ENCODE measurements at regions not wholly inside any gene's neighbourhood (a gene's known extent, or its start where the extent isn't known, plus 50 kb on each side); places are given as distances from the start of the nearest gene placed in this dataset.
"Not testable (repeated sequence)": the region's sequence is repeated elsewhere in the genome, so short reads cannot be mapped to it uniquely, and the experiment has no call there.

- intact Hi-C loops (cut with micrococcal nuclease), result no loop called here
Measured at GRCh38 chr6:50457351-50457750, 256.0 kb upstream of the TFAP2D start.

GRCh38 chr6:50461696-50462095 lies 251.6 kb upstream of the TFAP2D start:
- intact Hi-C loops (cut with micrococcal nuclease), result no loop called here

GRCh38 chr6:50463931-50464330 lies 249.4 kb upstream of the TFAP2D start:
- intact Hi-C loops (cut with micrococcal nuclease), result no loop called here

- intact Hi-C loops (cut with micrococcal nuclease), result no loop called here
Measured at GRCh38 chr6:50467931-50468330, 245.4 kb upstream of the TFAP2D start.

- intact Hi-C loops (cut with micrococcal nuclease), result no loop called here
Measured at GRCh38 chr6:50471041-50471440, 242.3 kb upstream of the TFAP2D start.

GRCh38 chr6:50510361-50510760 lies 203.0 kb upstream of the TFAP2D start:
- intact Hi-C loops (cut with micrococcal nuclease), result no loop called here

- intact Hi-C loops (cut with micrococcal nuclease), result no loop called here
Measured at GRCh38 chr6:50520326-50521266, 192.7 kb upstream of the TFAP2D start.

- intact Hi-C loops (cut with micrococcal nuclease), result no loop called here
Measured at GRCh38 chr6:50524341-50524740, 189.0 kb upstream of the TFAP2D start.

- intact Hi-C loops (cut with micrococcal nuclease), result no loop called here
Measured at GRCh38 chr6:50527985-50528384, 185.3 kb upstream of the TFAP2D start.

GRCh38 chr6:50539447-50539846 lies 173.9 kb upstream of the TFAP2D start:
- intact Hi-C loops (cut with micrococcal nuclease), result no loop called here

- intact Hi-C loops (cut with micrococcal nuclease), result no loop called here
Measured at GRCh38 chr6:50541941-50542340, 171.4 kb upstream of the TFAP2D start.

GRCh38 chr6:50543666-50544065 lies 169.7 kb upstream of the TFAP2D start:
- intact Hi-C loops (cut with micrococcal nuclease), result no loop called here

- intact Hi-C loops (cut with micrococcal nuclease), result no loop called here
Measured at GRCh38 chr6:50549026-50549425, 164.3 kb upstream of the TFAP2D start.

GRCh38 chr6:50549475-50549874 lies 163.9 kb upstream of the TFAP2D start:
- intact Hi-C loops (cut with micrococcal nuclease), result no loop called here

- intact Hi-C loops (cut with micrococcal nuclease), result no loop called here
Measured at GRCh38 chr6:50555982-50556381, 157.3 kb upstream of the TFAP2D start.

GRCh38 chr6:50565004-50565403 lies 148.3 kb upstream of the TFAP2D start:
- intact Hi-C loops (cut with micrococcal nuclease), result no loop called here

GRCh38 chr6:50571230-50571629 lies 142.1 kb upstream of the TFAP2D start:
- intact Hi-C loops (cut with micrococcal nuclease), result not testable (repeated sequence)

GRCh38 chr6:50585441-50586330 lies 127.6 kb upstream of the TFAP2D start:
- intact Hi-C loops (cut with micrococcal nuclease), result no loop called here

GRCh38 chr6:50586331-50586675 lies 127.0 kb upstream of the TFAP2D start:
- intact Hi-C loops (cut with micrococcal nuclease), result no loop called here

GRCh38 chr6:50589751-50590470 lies 123.4 kb upstream of the TFAP2D start:
- intact Hi-C loops (cut with micrococcal nuclease), result no loop called here

- intact Hi-C loops (cut with micrococcal nuclease), result no loop called here
Measured at GRCh38 chr6:50591135-50591534, 122.2 kb upstream of the TFAP2D start.

GRCh38 chr6:50600280-50600679 lies 113.0 kb upstream of the TFAP2D start:
- intact Hi-C loops (cut with micrococcal nuclease), result no loop called here

Data from T-helper 2 cell treated with Interferon-gamma antibody and Interleukin-4, amounts not matched to agents 100 ng/mL and 5 ng/mL, for 36 hours (primary cell).